ENCODE measurements at regions not wholly inside any gene's neighbourhood (a gene's known extent, or its start where the extent isn't known, plus 50 kb on each side); places are given as distances from the start of the nearest gene placed in this dataset.

DNA sequence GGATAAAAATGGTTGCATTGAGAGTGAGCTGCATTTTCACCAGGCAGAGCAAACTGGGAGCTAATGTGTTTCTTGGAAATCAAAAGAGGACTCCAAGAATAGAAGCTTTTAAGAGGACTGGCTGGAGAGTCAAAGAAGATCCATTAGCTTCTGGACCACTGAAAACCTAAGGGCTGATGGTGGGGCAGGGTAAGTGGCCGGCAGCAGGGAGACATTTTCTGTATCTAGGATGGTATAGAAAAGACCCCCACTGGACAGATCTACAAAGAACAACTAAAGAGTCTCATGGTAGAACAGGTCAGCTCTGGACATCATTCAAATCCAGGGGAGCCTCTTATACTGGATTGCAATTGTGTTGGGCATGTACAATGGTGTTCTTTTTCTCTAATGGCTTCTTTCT is 262.3 kb downstream of the PTGER3 start:
- H3K56ac ChIP-seq (ENCODE audit: insufficient read length, low read depth, low read length), result no peak overlapping the region

More for the DNA sequence above, 262.3 kb downstream of the PTGER3 start:
- Histone ChIP-seq H3K27ac (ENCODE audit: insufficient read length, low read depth, low read length) (no peak overlapping the region), H2BK120ac (ENCODE audit: low read depth, low read length, poor library complexity, severe bottlenecking) (no peak overlapping the region), H2AK5ac (ENCODE audit: insufficient read length, low read length) (no peak overlapping the region), H2BK12ac (ENCODE audit: insufficient read length, low read depth, low read length) (no peak overlapping the region), H3K14ac (ENCODE audit: insufficient read depth, low read length) (no peak overlapping the region), H3K9ac (ENCODE audit: extremely low read depth, insufficient read length, low read length) (no peak overlapping the region), H3T11ph (ENCODE audit: low read length) (no peak overlapping the region), H3K79me2 (ENCODE audit: insufficient read depth, low read length) (no peaks in the 10 kb centered on the region), H3K9me3 (ENCODE audit: control insufficient read depth, low read depth, low read length) (no peaks in the 10 kb centered on the region), H3K4me1 (ENCODE audit: insufficient read depth, low read length) (no peaks in the 10 kb centered on the region), H2BK15ac (ENCODE audit: low read depth, low read length) (no peak overlapping the region), H3K18ac (ENCODE audit: insufficient read length, low read depth, low read length) (no peak overlapping the region), H3K23me2 (ENCODE audit: insufficient read length, low read depth, low read length, poor library complexity, severe bottlenecking) (no peaks in the 10 kb centered on the region), H2BK5ac (ENCODE audit: insufficient read length, low read length) (no peak overlapping the region), H2BK20ac (ENCODE audit: low read depth, low read length, poor library complexity, severe bottlenecking) (no peak overlapping the region), H4K5ac (ENCODE audit: insufficient read length, low read depth, low read length) (no peak overlapping the region), H4K8ac (replicated peaks; ENCODE audit: insufficient read length, low read depth, low read length) (no peak overlapping the region), H4K91ac (ENCODE audit: insufficient read length, low read depth, low read length) (no peak overlapping the region), H4K20me1 (ENCODE audit: control insufficient read depth, insufficient read depth, insufficient read length) (no peaks in the 10 kb centered on the region), H3K4ac (ENCODE audit: low read depth, low read length) (no peak overlapping the region), H3K4me2 (ENCODE audit: insufficient read depth, insufficient read length, low read length) (no peak overlapping the region), H3K27me3 (ENCODE audit: insufficient read depth, low read length) (no peaks in the 10 kb centered on the region), H3K23ac (ENCODE audit: insufficient read length, low read depth, low read length) (no peak overlapping the region), H2AFZ (ENCODE audit: low read length) (no peak overlapping the region), H3K79me1 (ENCODE audit: insufficient read depth, low read depth, low read length, poor library complexity, severe bottlenecking) (no peaks in the 10 kb centered on the region)
- Mint-ChIP-seq H3K9me3 (no peaks in the 10 kb centered on the region), H3K4me1 (no peaks in the 10 kb centered on the region), H3K36me3 (ENCODE audit: insufficient read depth in 1 of 3, low read depth in 3 of 3) (no peaks in the 10 kb centered on the region), H3K27ac (no peak overlapping the region; a peak in 1 of 7 replicates), H3K27me3 (ENCODE audit: low read depth) (no peaks in the 10 kb centered on the region), H3K4me3 (no peak overlapping the region)
- no peak for DNase-seq
- TF ChIP-seq, protein P1, sequence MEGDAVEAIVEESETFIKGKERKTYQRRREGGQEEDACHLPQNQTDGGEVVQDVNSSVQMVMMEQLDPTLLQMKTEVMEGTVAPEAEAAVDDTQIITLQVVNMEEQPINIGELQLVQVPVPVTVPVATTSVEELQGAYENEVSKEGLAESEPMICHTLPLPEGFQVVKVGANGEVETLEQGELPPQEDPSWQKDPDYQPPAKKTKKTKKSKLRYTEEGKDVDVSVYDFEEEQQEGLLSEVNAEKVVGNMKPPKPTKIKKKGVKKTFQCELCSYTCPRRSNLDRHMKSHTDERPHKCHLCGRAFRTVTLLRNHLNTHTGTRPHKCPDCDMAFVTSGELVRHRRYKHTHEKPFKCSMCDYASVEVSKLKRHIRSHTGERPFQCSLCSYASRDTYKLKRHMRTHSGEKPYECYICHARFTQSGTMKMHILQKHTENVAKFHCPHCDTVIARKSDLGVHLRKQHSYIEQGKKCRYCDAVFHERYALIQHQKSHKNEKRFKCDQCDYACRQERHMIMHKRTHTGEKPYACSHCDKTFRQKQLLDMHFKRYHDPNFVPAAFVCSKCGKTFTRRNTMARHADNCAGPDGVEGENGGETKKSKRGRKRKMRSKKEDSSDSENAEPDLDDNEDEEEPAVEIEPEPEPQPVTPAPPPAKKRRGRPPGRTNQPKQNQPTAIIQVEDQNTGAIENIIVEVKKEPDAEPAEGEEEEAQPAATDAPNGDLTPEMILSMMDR (conservative IDR thresholded peaks at IDR 0.05), result no peak
- WGBS (ENCODE audit: extremely low coverage, insufficient read length, low lambda C conversion rate), result no CpG with 5 or more reads among the region's 1 CpG

Measured in H9 (cell line).